ENCODE measurements at regions not wholly inside any gene's neighbourhood (a gene's known extent, or its start where the extent isn't known, plus 50 kb on each side); places are given as distances from the start of the nearest gene placed in this dataset.

GRCh38 chr10:81009296-81009695 lies 471.6 kb downstream of the SH2D4B start:
- Mint-ChIP-seq H3K4me3 (no peak overlapping the region), H3K27ac (no peak overlapping the region), H3K36me3 (ENCODE audit: low read depth) (no peaks in the 10 kb centered on the region), H3K9me3 (ENCODE audit: insufficient read depth) (no peaks in the 10 kb centered on the region), H3K27me3 (ENCODE audit: low read depth) (no peaks in the 10 kb centered on the region), H3K4me1 (ENCODE audit: low read depth) (no peaks in the 10 kb centered on the region)
- ChIA-PET POLR2A (interaction anchor here (0.6 kb wide), 1 partner anchor 558 kb away, joined by 5 read pairs; no protein-coding TSS in a partner anchor), CTCF (interaction anchor here (3.6 kb wide), 1 partner anchor 10 kb away, joined by 12 read pairs; no protein-coding TSS in a partner anchor)
- DNase-seq (no peak), ATAC-seq (no peak)

DNA sequence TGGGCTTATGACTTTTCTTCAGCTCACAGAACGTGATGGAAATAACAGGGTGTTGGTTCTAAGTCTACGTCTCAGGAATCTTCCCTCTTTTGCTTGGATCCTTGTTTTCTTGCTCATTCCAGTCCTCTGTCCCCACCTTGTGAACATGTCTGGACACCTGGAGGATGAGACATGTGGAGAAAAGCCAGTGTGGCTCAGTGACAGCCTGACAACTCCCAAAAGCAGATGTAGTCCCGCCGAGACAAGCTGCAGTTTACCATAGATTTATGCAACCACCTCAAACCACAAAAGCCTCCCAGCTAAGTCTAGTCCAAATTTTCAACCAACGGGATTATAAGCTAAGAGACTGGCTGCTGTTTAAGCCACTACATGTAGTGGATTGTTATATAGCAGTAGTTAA lies 476.1 kb downstream of the SH2D4B start:
- Mint-ChIP-seq H3K36me3 (ENCODE audit: low read depth) (no peaks in the 10 kb centered on the region), H3K4me1 (ENCODE audit: low read depth) (no peaks in the 10 kb centered on the region), H3K27me3 (ENCODE audit: low read depth) (no peaks in the 10 kb centered on the region), H3K4me3 (no peak overlapping the region), H3K9me3 (ENCODE audit: insufficient read depth) (no peaks in the 10 kb centered on the region), H3K27ac (no peak overlapping the region)
- DNase-seq (no peak), ATAC-seq (no peak)
- CTCF ChIA-PET: interaction anchor here (1.3 kb wide), 1 partner anchor 9 kb away, joined by 3 read pairs; no protein-coding TSS in a partner anchor
- POLR2A ChIA-PET: no interaction called here

GRCh38 chr10:81019029-81019890 lies 481.6 kb downstream of the SH2D4B start:
- no peaks in the 10 kb centered on the region for H3K4me1 Mint-ChIP-seq (ENCODE audit: low read depth)
- POLR2A ChIA-PET: no interaction called here
- no peaks in the 10 kb centered on the region for H3K27me3 Mint-ChIP-seq (ENCODE audit: low read depth)
- H3K9me3 Mint-ChIP-seq (ENCODE audit: insufficient read depth): no peaks in the 10 kb centered on the region
- H3K36me3 Mint-ChIP-seq (ENCODE audit: low read depth): no peaks in the 10 kb centered on the region
- ATAC-seq: peak; percentile 53
- H3K4me3 Mint-ChIP-seq: no peak overlapping the region
- DNase-seq: peak; percentile 33
- CTCF ChIA-PET: interaction anchor here (0.7 to 1.7 kb wide), 6 partner anchors 11 to 636 kb away, joined by 3 to 18 read pairs (median 4); no protein-coding TSS in a partner anchor
- no peak overlapping the region for H3K27ac Mint-ChIP-seq

DNA sequence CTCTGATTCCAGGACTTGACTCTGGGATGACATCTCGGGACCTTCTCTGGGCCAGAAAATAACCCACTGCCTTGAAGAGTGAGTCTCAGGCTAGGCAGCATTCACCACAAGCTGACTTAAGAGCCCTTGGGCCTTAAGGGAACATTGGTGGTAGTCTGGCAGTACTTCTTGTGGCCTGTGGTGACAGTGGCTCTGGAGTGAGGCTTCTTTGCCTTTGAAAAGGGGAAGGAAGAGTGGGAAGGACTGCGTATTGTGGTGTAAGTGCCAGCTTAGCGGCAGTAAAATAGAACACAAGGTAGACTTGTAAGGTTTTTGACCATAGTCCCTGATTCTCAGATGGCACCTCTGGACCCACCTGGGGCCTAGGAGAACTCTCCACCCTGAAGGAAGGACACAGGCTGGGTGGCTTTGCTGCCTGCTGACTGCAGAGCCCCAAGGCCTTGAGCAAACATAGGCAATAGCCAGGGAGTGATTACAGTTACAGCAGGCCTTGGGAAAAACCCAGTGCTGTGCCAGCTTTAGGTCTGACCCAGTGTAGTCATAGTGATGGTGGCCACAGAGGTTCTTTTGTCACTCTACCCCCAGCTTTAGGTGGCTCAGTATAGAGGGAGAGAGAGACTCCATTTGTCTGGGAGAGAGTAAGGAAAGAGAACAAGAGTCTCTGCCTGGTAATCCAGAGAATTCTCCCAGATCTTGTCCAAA lies 483.9 kb downstream of the SH2D4B start:
- no peak for ATAC-seq
- no peak overlapping the region for H3K27ac Mint-ChIP-seq
- ChIA-PET CTCF (no interaction called here), POLR2A (no interaction called here)
- no peaks in the 10 kb centered on the region for H3K36me3 Mint-ChIP-seq (ENCODE audit: low read depth)
- H3K4me1 Mint-ChIP-seq (ENCODE audit: low read depth): no peaks in the 10 kb centered on the region
- DNase-seq: no peak
- H3K27me3 Mint-ChIP-seq (ENCODE audit: low read depth): no peaks in the 10 kb centered on the region
- H3K9me3 Mint-ChIP-seq (ENCODE audit: insufficient read depth): no peaks in the 10 kb centered on the region
- H3K4me3 Mint-ChIP-seq: no peak overlapping the region

DNA sequence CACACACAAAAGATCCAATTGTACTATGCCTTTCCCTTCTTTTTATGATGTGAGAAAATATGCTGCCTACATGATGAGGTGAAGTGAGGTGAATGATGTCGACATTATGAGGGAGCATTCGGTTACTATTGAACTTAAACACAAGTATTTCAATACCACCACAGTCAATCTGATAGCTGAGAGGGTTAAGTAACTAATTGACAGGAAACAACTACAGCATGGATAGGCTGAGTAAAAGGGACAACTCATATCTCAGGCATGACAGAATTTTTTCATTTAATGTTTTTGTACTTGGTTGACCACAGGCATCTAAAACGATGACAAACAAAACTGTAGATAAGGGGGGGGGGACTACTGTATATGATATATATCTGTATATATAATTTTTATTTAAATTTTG lies 488.9 kb downstream of the SH2D4B start:
- Mint-ChIP-seq H3K27me3 (ENCODE audit: low read depth) (no peaks in the 10 kb centered on the region), H3K4me3 (no peak overlapping the region), H3K27ac (no peak overlapping the region), H3K9me3 (ENCODE audit: insufficient read depth) (no peaks in the 10 kb centered on the region), H3K4me1 (ENCODE audit: low read depth) (no peaks in the 10 kb centered on the region), H3K36me3 (ENCODE audit: low read depth) (no peaks in the 10 kb centered on the region)
- POLR2A ChIA-PET: no interaction called here
- no peak for ATAC-seq
- no peak for DNase-seq
- CTCF ChIA-PET: no interaction called here

- Mint-ChIP-seq H3K27me3 (ENCODE audit: low read depth) (no peaks in the 10 kb centered on the region), H3K9me3 (ENCODE audit: insufficient read depth) (no peaks in the 10 kb centered on the region), H3K36me3 (ENCODE audit: low read depth) (no peaks in the 10 kb centered on the region), H3K4me3 (no peak overlapping the region), H3K27ac (no peak overlapping the region), H3K4me1 (ENCODE audit: low read depth) (no peaks in the 10 kb centered on the region)
- ATAC-seq (no peak), DNase-seq (no peak)
- CTCF ChIA-PET: no interaction called here
- POLR2A ChIA-PET: no interaction called here
These were observed 489.5 kb downstream of the SH2D4B start for GRCh38 chr10:81027223-81027622.

DNA sequence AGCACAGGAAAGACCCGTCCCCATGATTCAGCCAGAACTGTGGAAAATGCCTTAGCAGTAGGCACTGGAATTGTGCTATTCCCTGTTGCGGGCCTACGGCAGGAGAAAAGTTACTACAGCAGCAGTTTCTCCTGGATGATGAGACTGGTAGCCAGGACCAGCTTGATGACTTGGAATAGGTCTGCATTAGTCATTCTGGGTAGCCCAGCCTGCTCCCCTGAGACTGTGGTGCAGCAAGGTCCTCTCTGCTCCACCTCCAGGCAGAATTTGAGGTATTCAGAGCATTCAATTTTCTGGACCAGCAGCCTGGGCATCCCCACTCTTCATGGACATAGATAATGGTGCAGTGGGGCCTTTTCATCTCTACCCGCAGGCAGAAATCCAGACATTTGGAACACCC lies 490.0 kb downstream of the SH2D4B start:
- Mint-ChIP-seq H3K4me1 (ENCODE audit: low read depth) (no peaks in the 10 kb centered on the region), H3K36me3 (ENCODE audit: low read depth) (no peaks in the 10 kb centered on the region), H3K9me3 (ENCODE audit: insufficient read depth) (no peaks in the 10 kb centered on the region), H3K27ac (no peak overlapping the region), H3K27me3 (ENCODE audit: low read depth) (no peaks in the 10 kb centered on the region), H3K4me3 (no peak overlapping the region)
- ChIA-PET CTCF (no interaction called here), POLR2A (no interaction called here)
- DNase-seq (no peak), ATAC-seq (no peak)

- Mint-ChIP-seq H3K27ac (no peak overlapping the region), H3K27me3 (ENCODE audit: low read depth) (no peaks in the 10 kb centered on the region), H3K4me1 (ENCODE audit: low read depth) (no peaks in the 10 kb centered on the region), H3K4me3 (no peak overlapping the region), H3K9me3 (ENCODE audit: insufficient read depth) (no peaks in the 10 kb centered on the region), H3K36me3 (ENCODE audit: low read depth) (no peaks in the 10 kb centered on the region)
- DNase-seq (no peak), ATAC-seq (no peak)
- CTCF ChIA-PET: no interaction called here
- POLR2A ChIA-PET: no interaction called here
These were observed 494.1 kb downstream of the SH2D4B start for GRCh38 chr10:81031774-81032173.

DNA sequence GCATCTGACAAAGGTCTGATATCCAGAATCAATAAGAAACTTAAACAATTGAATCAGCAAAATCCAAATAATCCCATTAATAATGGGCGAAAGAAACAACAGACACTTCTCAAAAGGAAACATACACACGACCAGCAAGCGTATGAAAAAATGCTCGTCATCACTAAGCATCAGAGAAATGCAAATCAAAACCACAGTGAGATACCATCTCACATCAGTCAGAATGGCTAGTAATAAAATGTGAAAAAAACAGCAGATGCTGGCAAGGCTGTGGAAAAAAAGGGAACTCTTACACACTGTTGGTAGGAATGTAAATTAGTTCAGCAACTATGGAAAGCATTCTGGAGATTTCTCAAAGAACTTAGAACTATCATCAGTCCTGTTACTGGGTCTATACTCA lies 496.7 kb downstream of the SH2D4B start:
- H3K9me3 Mint-ChIP-seq (ENCODE audit: insufficient read depth): no peaks in the 10 kb centered on the region
- no peaks in the 10 kb centered on the region for H3K27me3 Mint-ChIP-seq (ENCODE audit: low read depth)
- ATAC-seq (no peak), DNase-seq (no peak)
- H3K4me1 Mint-ChIP-seq (ENCODE audit: low read depth): no peaks in the 10 kb centered on the region
- H3K36me3 Mint-ChIP-seq (ENCODE audit: low read depth): no peaks in the 10 kb centered on the region
- no peak overlapping the region for H3K27ac Mint-ChIP-seq
- POLR2A ChIA-PET: no interaction called here
- CTCF ChIA-PET: no interaction called here
- no peak overlapping the region for H3K4me3 Mint-ChIP-seq

GRCh38 chr10:81036257-81036656 lies 498.6 kb downstream of the SH2D4B start:
- H3K4me1 Mint-ChIP-seq (ENCODE audit: low read depth): no peaks in the 10 kb centered on the region
- no peaks in the 10 kb centered on the region for H3K36me3 Mint-ChIP-seq (ENCODE audit: low read depth)
- no peaks in the 10 kb centered on the region for H3K9me3 Mint-ChIP-seq (ENCODE audit: insufficient read depth)
- H3K4me3 Mint-ChIP-seq: no peak overlapping the region
- ChIA-PET CTCF (no interaction called here), POLR2A (no interaction called here)
- no peak for DNase-seq
- ATAC-seq: no peak
- no peak overlapping the region for H3K27ac Mint-ChIP-seq
- H3K27me3 Mint-ChIP-seq (ENCODE audit: low read depth): no peaks in the 10 kb centered on the region

- Mint-ChIP-seq H3K4me3 (no peak overlapping the region), H3K4me1 (ENCODE audit: low read depth) (no peaks in the 10 kb centered on the region), H3K9me3 (ENCODE audit: insufficient read depth) (no peaks in the 10 kb centered on the region), H3K36me3 (ENCODE audit: low read depth) (no peaks in the 10 kb centered on the region), H3K27ac (no peak overlapping the region), H3K27me3 (ENCODE audit: low read depth) (no peaks in the 10 kb centered on the region)
- ATAC-seq (no peak), DNase-seq (no peak)
- ChIA-PET CTCF (no interaction called here), POLR2A (no interaction called here)
These were observed 502.3 kb downstream of the SH2D4B start for GRCh38 chr10:81040031-81040430.

DNA sequence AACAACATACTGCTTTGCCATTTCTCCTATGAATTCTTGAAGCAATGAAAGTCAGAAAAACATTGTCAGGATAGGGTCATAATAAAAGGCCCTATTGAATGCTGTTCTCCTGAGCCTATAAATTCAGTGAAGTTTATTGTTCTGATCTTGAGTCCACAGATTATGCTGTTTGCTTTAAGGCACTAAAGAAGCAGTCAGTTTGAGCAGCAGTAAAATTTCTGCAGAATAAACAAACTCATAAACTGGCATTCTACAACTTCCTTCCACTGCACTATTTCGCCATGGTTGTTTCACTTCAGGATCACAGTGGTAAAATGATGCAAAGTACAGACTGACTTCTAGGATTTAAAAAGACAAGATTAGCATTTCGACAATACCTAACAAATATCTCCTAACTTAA lies 503.2 kb downstream of the SH2D4B start:
- H3K9me3 Mint-ChIP-seq (ENCODE audit: insufficient read depth): no peaks in the 10 kb centered on the region
- no peaks in the 10 kb centered on the region for H3K27me3 Mint-ChIP-seq (ENCODE audit: low read depth)
- no peak for ATAC-seq
- H3K36me3 Mint-ChIP-seq (ENCODE audit: low read depth): no peaks in the 10 kb centered on the region
- ChIA-PET CTCF (no interaction called here), POLR2A (no interaction called here)
- H3K27ac Mint-ChIP-seq: no peak overlapping the region
- no peaks in the 10 kb centered on the region for H3K4me1 Mint-ChIP-seq (ENCODE audit: low read depth)
- DNase-seq: no peak
- no peak overlapping the region for H3K4me3 Mint-ChIP-seq

Data from activated CD8-positive, alpha-beta T cell treated with anti-CD3 and anti-CD28 coated beads, Interleukin-2, amount 10 ng/mL, durations not matched to agents 7 days and 5 days (primary cell).